H1 (cell line): ENCODE measurements at regions not wholly inside any gene's neighbourhood (a gene's known extent, or its start where the extent isn't known, plus 50 kb on each side); places are given as distances from the start of the nearest gene placed in this dataset.

ENCODE experiments used
- BACH1 ChIP-seq: IDR thresholded peaks from 2 replicates; pipeline ENCODE4 v1.6.1; 2012; ENCODE audit warnings: low read length, improper control_type of control experiment
- EP300 ChIP-seq, 2 experiments: IDR thresholded peaks; 1 replicate in 1 of 2; 2 replicates in 1 of 2; pipeline ENCODE4 v1.6.1; 2011 to 2012; ENCODE audit warnings: low read depth in 2 of 2, low read length in 2 of 2, mild to moderate bottlenecking in 2 of 2, borderline replicate concordance in 1 of 2, inconsistent platforms in 1 of 2, moderate library complexity in 1 of 2
- GTF2F1 ChIP-seq: IDR thresholded peaks from 2 replicates; pipeline ENCODE4 v1.6.1; 2012; ENCODE audit warnings: low read depth, low read length, improper control_type of control experiment, borderline replicate concordance
- MAFK ChIP-seq: IDR thresholded peaks from 2 replicates; pipeline ENCODE4 v1.6.1; 2012; ENCODE audit warnings: low read depth, mild to moderate bottlenecking, improper control_type of control experiment, low read length
- SIX5 ChIP-seq: IDR thresholded peaks from 2 replicates; pipeline ENCODE4 v1.6.1; 2011; ENCODE audit warnings: mild to moderate bottlenecking, low read depth, low read length

- TF ChIP-seq EP300 (IDR thresholded peaks at IDR 0.05; ENCODE audit: borderline replicate concordance in 1 of 2, low read depth in 2 of 2, low read length in 2 of 2) (no peak), SIX5 (no peak), GTF2F1 (no peak), MAFK (no peak), BACH1 (no peak)
- TF ChIP-seq, all 59 proteins: peak for 0
Measured at GRCh38 chr13:39859898-39860297, 204.4 kb downstream of the COG6 start (continued).
